ENCODE measurements at regions not wholly inside any gene's neighbourhood (a gene's known extent, or its start where the extent isn't known, plus 50 kb on each side); places are given as distances from the start of the nearest gene placed in this dataset.

DNA sequence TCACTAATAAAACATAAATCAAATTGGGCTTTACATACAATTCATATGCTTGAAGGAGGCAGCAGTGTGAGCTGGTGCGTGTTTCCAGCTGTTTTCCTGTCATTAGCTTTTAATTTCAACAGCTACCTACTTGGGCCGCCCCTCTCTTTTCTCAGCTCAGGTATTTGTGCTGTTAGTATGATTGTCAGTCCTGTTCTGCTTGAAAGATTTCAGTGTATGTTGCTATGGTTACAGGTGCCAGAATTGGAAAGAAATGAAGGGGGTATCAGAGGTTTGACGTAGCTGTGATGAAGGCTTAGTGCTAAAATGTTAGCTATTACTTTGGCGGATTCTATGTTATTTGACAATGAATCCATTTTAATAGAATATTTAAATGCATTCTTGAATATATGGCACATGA, 440.3 kb downstream of the ZIC3 start:
- no peak for DNase-seq
- Mint-ChIP-seq H3K4me3 (no peak overlapping the region), H3K9me3 (no peaks in the 10 kb centered on the region), H3K36me3 (ENCODE audit: low read depth) (no peaks in the 10 kb centered on the region), H3K27me3 (no peaks in the 10 kb centered on the region), H3K27ac (no peak overlapping the region), H3K4me1 (ENCODE audit: low read depth) (no peaks in the 10 kb centered on the region)
- TF ChIP-seq, protein P1, sequence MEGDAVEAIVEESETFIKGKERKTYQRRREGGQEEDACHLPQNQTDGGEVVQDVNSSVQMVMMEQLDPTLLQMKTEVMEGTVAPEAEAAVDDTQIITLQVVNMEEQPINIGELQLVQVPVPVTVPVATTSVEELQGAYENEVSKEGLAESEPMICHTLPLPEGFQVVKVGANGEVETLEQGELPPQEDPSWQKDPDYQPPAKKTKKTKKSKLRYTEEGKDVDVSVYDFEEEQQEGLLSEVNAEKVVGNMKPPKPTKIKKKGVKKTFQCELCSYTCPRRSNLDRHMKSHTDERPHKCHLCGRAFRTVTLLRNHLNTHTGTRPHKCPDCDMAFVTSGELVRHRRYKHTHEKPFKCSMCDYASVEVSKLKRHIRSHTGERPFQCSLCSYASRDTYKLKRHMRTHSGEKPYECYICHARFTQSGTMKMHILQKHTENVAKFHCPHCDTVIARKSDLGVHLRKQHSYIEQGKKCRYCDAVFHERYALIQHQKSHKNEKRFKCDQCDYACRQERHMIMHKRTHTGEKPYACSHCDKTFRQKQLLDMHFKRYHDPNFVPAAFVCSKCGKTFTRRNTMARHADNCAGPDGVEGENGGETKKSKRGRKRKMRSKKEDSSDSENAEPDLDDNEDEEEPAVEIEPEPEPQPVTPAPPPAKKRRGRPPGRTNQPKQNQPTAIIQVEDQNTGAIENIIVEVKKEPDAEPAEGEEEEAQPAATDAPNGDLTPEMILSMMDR (IDR thresholded peaks at IDR 0.05): no peak
- POLR2A ChIA-PET: no interaction called here
- ATAC-seq: no peak
- CTCF ChIA-PET: no interaction called here
- intact Hi-C loops (cut with micrococcal nuclease): no loop called here

DNA sequence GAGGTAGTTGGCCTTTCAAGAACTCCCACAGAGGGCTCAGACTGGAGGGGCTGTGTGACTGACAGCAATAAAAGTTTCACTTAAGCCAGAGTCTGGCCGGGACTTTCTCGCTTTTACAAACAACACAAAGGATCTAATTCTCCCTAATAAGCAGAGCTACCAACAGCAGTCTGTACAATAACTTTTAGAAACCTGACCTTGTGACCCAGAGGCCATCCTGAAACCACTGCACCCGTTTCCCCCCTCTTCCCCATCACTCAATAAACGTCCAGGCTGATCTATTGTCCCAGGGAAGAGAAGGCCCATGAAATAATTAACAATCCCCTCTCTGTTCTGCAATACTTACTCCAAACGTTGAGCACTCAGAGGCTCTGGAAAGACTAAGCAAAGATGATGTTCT, 442.4 kb downstream of the ZIC3 start:
- H3K4me1 Mint-ChIP-seq (ENCODE audit: low read depth): no peaks in the 10 kb centered on the region
- no peak for DNase-seq
- no peaks in the 10 kb centered on the region for H3K36me3 Mint-ChIP-seq (ENCODE audit: low read depth)
- H3K27ac Mint-ChIP-seq: no peak overlapping the region
- H3K27me3 Mint-ChIP-seq: no peaks in the 10 kb centered on the region
- POLR2A ChIA-PET: no interaction called here
- CTCF ChIA-PET: no interaction called here
- no peak for ATAC-seq
- H3K9me3 Mint-ChIP-seq: no peaks in the 10 kb centered on the region
- TF ChIP-seq, protein P1 (IDR thresholded peaks at IDR 0.05): no peak
- H3K4me3 Mint-ChIP-seq: no peak overlapping the region
- intact Hi-C loops (cut with micrococcal nuclease): no loop called here

DNA sequence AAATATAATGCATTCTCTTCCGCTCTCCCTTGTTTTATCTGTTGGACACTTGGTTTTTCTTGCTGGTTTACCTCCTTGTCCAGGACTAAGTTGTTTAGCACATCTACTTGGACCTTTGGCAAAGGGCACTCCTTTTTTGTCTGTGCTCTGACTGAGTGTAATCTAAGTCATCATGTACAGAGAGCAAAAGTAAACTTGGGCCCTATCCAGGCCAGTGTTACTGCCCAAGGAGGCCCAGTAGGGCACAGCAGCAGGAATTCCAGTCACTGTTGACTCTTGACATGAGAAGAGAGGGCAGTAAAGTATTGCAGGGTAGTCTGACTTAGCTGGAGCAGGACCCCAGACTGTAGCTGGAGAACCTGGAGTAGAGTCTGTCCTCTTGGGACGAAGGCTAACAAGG, 445.5 kb downstream of the ZIC3 start:
- Mint-ChIP-seq H3K4me3 (no peak overlapping the region), H3K27ac (no peak overlapping the region), H3K36me3 (ENCODE audit: low read depth) (no peaks in the 10 kb centered on the region), H3K27me3 (no peaks in the 10 kb centered on the region), H3K9me3 (no peaks in the 10 kb centered on the region), H3K4me1 (ENCODE audit: low read depth) (no peaks in the 10 kb centered on the region)
- intact Hi-C loops (cut with micrococcal nuclease): no loop called here
- ChIA-PET CTCF (no interaction called here), POLR2A (no interaction called here)
- TF ChIP-seq, protein P1 (IDR thresholded peaks at IDR 0.05): no peak
- DNase-seq (no peak), ATAC-seq (no peak)

DNA sequence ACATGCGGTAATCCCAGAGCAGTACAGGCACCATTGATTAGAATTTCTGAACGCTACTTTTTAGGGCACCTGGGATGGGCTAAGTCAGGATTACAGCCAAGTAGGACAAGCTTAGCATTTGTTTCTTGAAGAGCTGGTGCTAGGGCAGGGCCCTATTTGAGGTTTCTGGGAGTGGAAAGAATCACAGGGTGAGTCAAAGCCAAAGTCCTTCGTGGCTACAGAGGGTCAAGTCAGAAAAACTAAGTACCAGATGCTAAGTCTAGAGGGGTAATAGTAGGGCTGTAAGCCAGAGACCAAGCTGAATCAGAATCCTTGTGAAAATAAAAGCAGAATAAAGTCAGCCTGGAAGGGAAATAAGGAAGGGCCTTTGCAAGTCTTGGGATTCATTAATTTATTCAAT, 448.6 kb downstream of the ZIC3 start:
- H3K27me3 Mint-ChIP-seq: no peaks in the 10 kb centered on the region
- TF ChIP-seq, protein P1 (IDR thresholded peaks at IDR 0.05): no peak
- no peak overlapping the region for H3K4me3 Mint-ChIP-seq
- ChIA-PET POLR2A (no interaction called here), CTCF (no interaction called here)
- DNase-seq (no peak), ATAC-seq (no peak)
- H3K36me3 Mint-ChIP-seq (ENCODE audit: low read depth): no peaks in the 10 kb centered on the region
- no peaks in the 10 kb centered on the region for H3K4me1 Mint-ChIP-seq (ENCODE audit: low read depth)
- intact Hi-C loops (cut with micrococcal nuclease): no loop called here
- no peaks in the 10 kb centered on the region for H3K9me3 Mint-ChIP-seq
- no peak overlapping the region for H3K27ac Mint-ChIP-seq

DNA sequence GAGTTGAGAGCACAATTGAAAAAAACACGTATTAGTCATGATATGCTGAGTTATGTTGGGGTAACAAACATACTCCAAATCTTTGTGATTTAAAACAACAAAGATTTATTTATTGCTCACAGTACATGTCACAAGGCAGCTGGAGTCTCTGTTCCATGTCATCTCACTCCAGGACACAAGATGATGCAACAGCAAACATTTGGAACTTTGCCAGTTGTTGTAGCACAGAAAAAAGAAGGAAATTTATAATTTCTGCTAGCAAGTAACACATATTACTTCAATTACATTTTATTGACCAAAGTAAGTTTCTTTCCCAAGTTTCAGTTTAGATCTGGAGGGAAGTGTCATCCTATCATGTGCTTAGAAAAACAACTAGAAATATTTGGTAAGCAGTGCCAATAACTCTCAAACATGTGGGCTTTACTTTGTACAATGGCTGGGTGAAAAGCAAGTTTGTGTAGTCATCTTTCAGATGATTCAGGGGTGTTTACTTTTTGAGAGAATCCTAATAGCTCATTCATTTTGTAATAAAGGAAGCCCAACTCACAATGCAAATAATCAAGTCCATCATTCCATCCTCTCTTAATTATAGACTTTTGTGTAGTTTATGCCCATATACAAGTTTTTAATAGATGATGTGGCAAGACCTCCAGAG, 452.3 kb downstream of the ZIC3 start:
- ChIA-PET CTCF (no interaction called here), POLR2A (no interaction called here)
- intact Hi-C loops (cut with micrococcal nuclease): no loop called here
- no peaks in the 10 kb centered on the region for H3K9me3 Mint-ChIP-seq
- no peak overlapping the region for H3K27ac Mint-ChIP-seq
- no peaks in the 10 kb centered on the region for H3K4me1 Mint-ChIP-seq (ENCODE audit: low read depth)
- no peaks in the 10 kb centered on the region for H3K36me3 Mint-ChIP-seq (ENCODE audit: low read depth)
- no peak for ATAC-seq
- no peak for DNase-seq
- TF ChIP-seq, protein P1 (IDR thresholded peaks at IDR 0.05): no peak
- H3K4me3 Mint-ChIP-seq: no peak overlapping the region
- H3K27me3 Mint-ChIP-seq: peaks cover 1% of the 10 kb centered on the region
